Activated naive CD8-positive, alpha-beta T cell treated with anti-CD3 and anti-CD28 coated beads, Interleukin-2, amount 50 U/mL, for 24 hours (primary cell): ENCODE measurements at regions not wholly inside any gene's neighbourhood (a gene's known extent, or its start where the extent isn't known, plus 50 kb on each side); places are given as distances from the start of the nearest gene placed in this dataset.
"Not testable (repeated sequence)": the region's sequence is repeated elsewhere in the genome, so short reads cannot be mapped to it uniquely, and the experiment has no call there.

Source experiments
- ATAC-seq: fragments of 150-1000 bp; cut with Tn5 transposase; one replicate; pipeline ENCODE4 v1.10.0; 2021
- DNase-seq: peaks from one replicate; pipeline ENCODE4 v3.0.0; 2021
- H3K27ac Mint-ChIP-seq: one replicate; pipeline ENCODE4 v1.8.0; 2021; ENCODE audit warnings: mild to moderate bottlenecking, mixed read lengths
- H3K27me3 Mint-ChIP-seq: one replicate; pipeline ENCODE4 v1.8.0; 2021; ENCODE audit warnings: mixed read lengths
- H3K36me3 Mint-ChIP-seq: one replicate; pipeline ENCODE4 v1.8.0; 2021; ENCODE audit warnings: low read depth, mixed read lengths
- H3K4me1 Mint-ChIP-seq: one replicate; pipeline ENCODE4 v1.8.0; 2021; ENCODE audit warnings: mixed read lengths
- H3K4me3 Mint-ChIP-seq: one replicate; pipeline ENCODE4 v1.8.0; 2021; ENCODE audit warnings: mild to moderate bottlenecking, moderate library complexity, mixed read lengths
- H3K9me3 Mint-ChIP-seq: one replicate; pipeline ENCODE4 v1.8.0; 2021; ENCODE audit warnings: mixed read lengths

DNA sequence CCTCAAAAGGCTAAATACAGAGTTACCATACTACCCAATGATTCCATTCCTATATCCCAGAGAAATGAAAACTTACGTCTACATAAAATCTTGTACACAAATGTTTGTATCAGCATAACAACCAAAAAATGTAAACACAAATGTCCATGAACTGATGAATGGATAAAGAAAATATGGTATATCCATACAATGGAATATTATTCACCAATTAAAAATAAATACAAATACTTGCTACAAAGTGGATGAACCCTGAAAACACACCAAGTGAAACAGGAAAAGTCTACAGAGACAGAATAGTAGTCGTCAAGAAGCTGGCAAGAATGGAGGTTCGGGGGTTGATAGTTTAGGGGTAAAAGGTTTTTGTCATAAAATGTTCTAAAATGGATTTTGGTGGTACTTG, 54.0 kb upstream of the ANKRD28 start:
- Mint-ChIP-seq H3K27me3 (no peaks in the 10 kb centered on the region), H3K36me3 (peaks cover 25% of the 10 kb centered on the region), H3K27ac (no peak overlapping the region), H3K4me3 (no peak overlapping the region), H3K4me1 (peaks cover 12% of the 10 kb centered on the region), H3K9me3 (no peaks in the 10 kb centered on the region)
- DNase-seq (no peak), ATAC-seq (no peak)

GRCh38 chr3:15858547-15859506, 61.0 kb upstream of the ANKRD28 start:
- Mint-ChIP-seq H3K27me3 (peaks cover 2% of the 10 kb centered on the region), H3K9me3 (no peaks in the 10 kb centered on the region), H3K36me3 (peaks cover 14% of the 10 kb centered on the region), H3K4me1 (peaks cover 44% of the 10 kb centered on the region), H3K27ac (peak overlapping the region; percentile 86), H3K4me3 (peak overlapping the region; percentile 91)
- ATAC-seq (peak; percentile 47), DNase-seq (peak; percentile 59)

DNA sequence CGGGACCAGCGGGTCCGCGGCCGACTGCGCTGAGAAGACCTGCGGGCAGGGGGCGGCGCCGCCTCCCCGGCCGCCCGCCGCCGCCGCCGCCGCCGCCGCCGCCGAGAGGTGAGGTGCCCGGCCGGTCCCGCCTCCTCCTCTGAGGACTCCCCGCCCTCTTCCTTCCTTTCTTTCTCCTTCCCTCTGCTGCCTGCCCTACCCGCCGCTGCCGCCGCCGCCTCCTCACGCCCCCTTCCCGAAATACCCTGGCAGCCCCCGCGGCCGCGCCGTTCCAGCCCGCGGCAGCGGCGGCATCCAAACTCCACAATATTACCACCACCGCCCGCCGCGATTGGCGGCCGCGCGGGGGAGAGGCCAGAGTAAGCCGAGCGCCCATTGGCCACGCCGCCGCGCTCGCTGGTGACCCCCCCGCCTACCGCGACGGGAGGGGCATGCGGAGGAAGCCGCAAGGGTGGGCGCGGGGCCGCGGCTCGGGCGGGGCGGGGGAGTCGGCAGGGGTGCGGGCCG, 61.8 kb upstream of the ANKRD28 start:
- peaks cover 2% of the 10 kb centered on the region for H3K27me3 Mint-ChIP-seq
- H3K4me3 Mint-ChIP-seq: peak overlapping the region; percentile 91
- ATAC-seq (peak; percentile 88), DNase-seq (peak; percentile 82)
- peak overlapping the region; percentile 91 for H3K27ac Mint-ChIP-seq
- H3K4me1 Mint-ChIP-seq: peaks cover 42% of the 10 kb centered on the region
- no peaks in the 10 kb centered on the region for H3K9me3 Mint-ChIP-seq
- H3K36me3 Mint-ChIP-seq: peaks cover 10% of the 10 kb centered on the region

DNA sequence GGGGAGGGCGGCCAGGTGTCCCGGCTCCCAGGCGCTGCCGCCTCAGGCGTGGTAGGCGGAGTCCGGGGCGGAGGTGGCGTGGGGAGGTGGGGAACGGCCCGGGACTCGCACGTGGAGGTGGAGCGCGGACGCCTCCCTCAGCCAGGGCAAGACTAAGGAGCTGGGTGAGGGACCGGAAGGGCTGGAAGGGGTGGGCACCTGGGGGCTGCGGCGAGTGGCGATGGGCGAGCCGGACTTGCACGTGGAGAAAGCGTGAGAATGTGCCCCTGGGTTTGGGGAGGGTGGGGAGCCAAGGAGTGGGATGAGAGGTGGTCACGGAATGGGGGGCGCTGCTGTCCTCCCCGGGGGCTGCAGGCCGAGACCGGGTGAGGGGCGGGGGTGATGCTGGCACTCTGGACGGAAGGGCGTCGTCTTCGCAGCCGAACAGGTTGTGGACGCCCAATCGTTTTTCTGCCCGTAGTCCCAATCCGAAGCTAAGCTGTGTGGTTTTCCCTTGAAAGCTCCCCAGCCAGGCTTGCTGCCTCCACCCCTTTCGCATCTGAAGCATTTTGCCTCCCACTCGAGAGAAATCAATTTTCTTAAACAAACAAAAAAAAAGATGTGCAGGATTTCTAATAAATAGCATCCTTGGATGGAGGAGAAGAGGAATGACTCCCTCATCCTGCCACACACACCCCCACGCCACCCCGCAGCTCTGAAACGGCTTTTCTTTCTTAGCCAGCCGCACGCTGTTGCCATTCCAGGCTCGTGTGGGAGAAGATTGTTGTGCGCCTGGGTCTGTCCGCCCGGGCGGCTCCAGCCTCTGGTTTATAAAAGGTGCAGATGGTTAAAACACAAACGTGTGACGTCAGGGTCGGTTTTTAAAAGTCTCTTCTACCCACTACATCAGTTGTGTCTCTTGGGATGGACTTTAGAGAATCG, 62.5 kb upstream of the ANKRD28 start:
- peaks cover 12% of the 10 kb centered on the region for H3K36me3 Mint-ChIP-seq
- peak; percentile 61 for DNase-seq
- H3K4me3 Mint-ChIP-seq: peak overlapping the region; percentile 91
- peaks cover 2% of the 10 kb centered on the region for H3K27me3 Mint-ChIP-seq
- H3K4me1 Mint-ChIP-seq: peaks cover 40% of the 10 kb centered on the region
- peak overlapping the region; percentile 72 for H3K27ac Mint-ChIP-seq
- peaks cover 5% of the 10 kb centered on the region for H3K9me3 Mint-ChIP-seq
- ATAC-seq: peak; percentile 74

DNA sequence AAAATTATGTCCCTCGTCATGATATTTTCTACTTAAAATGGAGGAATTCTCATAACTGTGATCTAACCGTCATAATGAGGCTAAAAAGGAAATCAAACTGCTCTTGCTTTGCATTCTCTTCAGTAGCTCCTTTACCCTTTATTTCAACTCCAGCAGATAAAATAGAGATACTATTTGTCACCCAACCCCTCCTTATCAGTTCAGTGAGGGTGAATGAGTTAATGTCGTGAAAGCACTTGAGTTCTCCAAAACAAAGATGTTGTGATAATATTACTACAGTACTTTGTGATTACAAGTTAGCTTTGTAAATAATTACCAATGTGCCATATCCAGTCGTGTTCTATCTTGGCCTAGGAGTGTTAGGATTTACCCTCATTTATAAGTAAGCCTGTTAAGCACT, 63.4 kb upstream of the ANKRD28 start:
- Mint-ChIP-seq H3K4me1 (peaks cover 39% of the 10 kb centered on the region), H3K27me3 (peaks cover 2% of the 10 kb centered on the region), H3K27ac (peak overlapping the region; percentile 14), H3K4me3 (peak overlapping the region; percentile 91), H3K36me3 (peaks cover 12% of the 10 kb centered on the region), H3K9me3 (peaks cover 5% of the 10 kb centered on the region)
- DNase-seq: no peak
- no peak for ATAC-seq

- no peak overlapping the region for H3K4me3 Mint-ChIP-seq
- no peak for DNase-seq
- no peaks in the 10 kb centered on the region for H3K27me3 Mint-ChIP-seq
- ATAC-seq: no peak
- H3K4me1 Mint-ChIP-seq: no peaks in the 10 kb centered on the region
- H3K36me3 Mint-ChIP-seq: no peaks in the 10 kb centered on the region
- no peaks in the 10 kb centered on the region for H3K9me3 Mint-ChIP-seq
- H3K27ac Mint-ChIP-seq: no peak overlapping the region
Observed at GRCh38 chr3:15872807-15873206, 75.0 kb upstream of the ANKRD28 start.

- Mint-ChIP-seq H3K27me3 (no peaks in the 10 kb centered on the region), H3K27ac (no peak overlapping the region), H3K4me3 (no peak overlapping the region), H3K4me1 (no peaks in the 10 kb centered on the region), H3K36me3 (peaks cover 2% of the 10 kb centered on the region), H3K9me3 (no peaks in the 10 kb centered on the region)
- no peak for ATAC-seq
- DNase-seq: no peak
Observed at GRCh38 chr3:15873415-15873814, 75.6 kb upstream of the ANKRD28 start.

DNA sequence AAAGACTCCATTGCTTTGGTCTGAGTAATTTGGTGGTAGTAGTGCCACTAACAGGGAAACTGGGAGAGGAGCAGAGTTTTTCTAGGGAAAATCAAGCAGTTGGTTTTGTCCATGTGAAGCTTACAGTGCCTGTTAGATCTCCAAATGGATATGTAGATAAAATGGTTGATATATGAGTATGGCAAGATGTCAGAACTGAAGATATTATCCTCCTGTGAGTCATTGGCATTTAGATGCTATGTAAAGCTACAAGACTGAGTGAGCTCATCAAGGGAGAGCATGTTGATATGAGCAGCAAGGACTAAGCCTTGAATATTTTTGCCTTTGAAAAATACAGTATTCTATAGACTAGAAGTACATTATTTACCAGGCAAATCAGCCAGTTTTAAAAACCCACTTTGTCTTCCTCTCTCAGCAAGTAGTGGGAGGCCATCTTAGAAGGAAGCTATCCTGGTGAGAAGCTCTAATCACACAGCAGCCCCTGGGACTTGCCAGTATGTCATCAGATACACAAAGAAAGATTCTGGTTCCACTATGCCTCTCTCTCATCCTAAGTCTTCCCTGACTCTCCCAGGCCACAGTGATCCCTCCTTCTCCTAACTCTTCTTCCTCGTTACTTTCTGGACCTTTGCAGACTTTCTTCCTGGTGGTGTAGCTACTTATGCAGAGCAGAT, 77.4 kb upstream of the ANKRD28 start:
- Mint-ChIP-seq H3K9me3 (no peaks in the 10 kb centered on the region), H3K4me1 (no peaks in the 10 kb centered on the region), H3K27me3 (no peaks in the 10 kb centered on the region), H3K27ac (no peak overlapping the region), H3K4me3 (no peak overlapping the region), H3K36me3 (peaks cover 2% of the 10 kb centered on the region)
- ATAC-seq (peak; percentile 54), DNase-seq (no peak)

DNA sequence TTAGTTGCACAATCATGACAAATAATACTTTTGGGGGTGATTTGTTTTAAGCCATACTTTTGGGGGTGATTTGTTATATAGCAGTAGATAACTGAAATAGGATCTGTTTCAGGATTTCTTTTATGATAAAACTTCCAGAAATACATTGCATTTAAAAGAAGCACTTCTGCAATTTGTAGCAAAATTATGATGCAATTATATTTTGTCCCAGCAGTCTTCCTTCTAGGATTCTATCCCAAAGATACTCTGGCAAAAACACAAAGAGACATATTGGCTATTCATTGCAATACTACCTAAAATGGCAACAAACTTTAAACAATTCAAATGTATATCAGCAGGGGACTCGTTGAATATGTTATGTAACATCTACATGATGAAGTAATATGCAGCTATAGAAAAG, 78.9 kb upstream of the ANKRD28 start:
- H3K4me3 Mint-ChIP-seq: no peak overlapping the region
- no peaks in the 10 kb centered on the region for H3K9me3 Mint-ChIP-seq
- H3K27me3 Mint-ChIP-seq: no peaks in the 10 kb centered on the region
- peaks cover 2% of the 10 kb centered on the region for H3K36me3 Mint-ChIP-seq
- ATAC-seq: no peak
- H3K4me1 Mint-ChIP-seq: no peaks in the 10 kb centered on the region
- H3K27ac Mint-ChIP-seq: no peak overlapping the region
- DNase-seq: no peak

DNA sequence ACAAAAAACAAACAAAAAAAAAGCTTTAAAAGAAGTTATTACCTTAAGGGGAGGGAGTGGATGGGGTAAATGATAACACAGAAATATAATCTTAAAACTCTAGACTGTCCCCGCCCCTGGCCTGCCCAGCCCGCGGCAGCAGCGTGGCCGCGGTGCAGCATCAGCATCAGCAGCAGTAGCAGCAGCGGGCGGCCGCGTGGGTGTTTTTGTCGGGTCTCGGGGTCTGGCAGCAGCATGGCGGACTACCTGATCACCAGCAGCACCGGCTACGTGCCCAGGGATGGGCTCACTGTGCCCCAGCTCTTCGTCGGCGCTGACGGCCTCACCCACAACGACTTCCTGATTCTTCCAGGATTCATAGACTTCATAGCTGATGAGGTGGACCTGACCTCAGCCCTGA, 80.0 kb upstream of the ANKRD28 start:
- H3K27me3 Mint-ChIP-seq: no peaks in the 10 kb centered on the region
- H3K9me3 Mint-ChIP-seq: no peaks in the 10 kb centered on the region
- H3K36me3 Mint-ChIP-seq: peaks cover 2% of the 10 kb centered on the region
- no peak overlapping the region for H3K27ac Mint-ChIP-seq
- ATAC-seq: no peak
- no peak for DNase-seq
- H3K4me1 Mint-ChIP-seq: no peaks in the 10 kb centered on the region
- no peak overlapping the region for H3K4me3 Mint-ChIP-seq

GRCh38 chr3:15879787-15880186, 82.0 kb upstream of the ANKRD28 start:
- not testable (repeated sequence) for H3K27me3 Mint-ChIP-seq, ATAC-seq, H3K9me3 Mint-ChIP-seq, H3K4me1 Mint-ChIP-seq, DNase-seq, H3K36me3 Mint-ChIP-seq, H3K4me3 Mint-ChIP-seq, H3K27ac Mint-ChIP-seq

DNA sequence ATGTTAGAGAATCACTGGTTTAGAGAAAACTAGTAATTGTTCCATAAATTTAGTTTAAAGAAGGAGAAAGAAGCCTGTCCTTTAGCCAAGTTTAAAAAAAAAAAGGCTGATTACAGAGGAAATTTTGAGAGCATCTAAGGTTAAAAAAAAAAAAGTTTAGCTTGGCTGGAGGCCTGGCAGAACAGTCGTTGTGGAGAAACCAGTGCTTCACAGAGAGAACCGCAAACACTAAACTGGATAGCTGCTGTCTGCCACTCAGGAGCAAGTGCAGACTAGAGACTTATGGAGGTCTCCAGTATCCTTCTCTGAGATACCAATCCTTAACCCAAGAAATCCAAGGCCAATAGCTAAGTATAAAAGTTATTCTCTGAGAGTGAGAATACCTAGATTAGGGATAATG, 84.8 kb upstream of the ANKRD28 start:
- no peaks in the 10 kb centered on the region for H3K4me1 Mint-ChIP-seq
- no peak overlapping the region for H3K4me3 Mint-ChIP-seq
- no peak for DNase-seq
- H3K36me3 Mint-ChIP-seq: peaks cover 4% of the 10 kb centered on the region
- H3K9me3 Mint-ChIP-seq: peaks cover 15% of the 10 kb centered on the region
- no peak overlapping the region for H3K27ac Mint-ChIP-seq
- H3K27me3 Mint-ChIP-seq: no peaks in the 10 kb centered on the region
- no peak for ATAC-seq

GRCh38 chr3:15884132-15884531, 86.4 kb upstream of the ANKRD28 start:
- no peak for ATAC-seq
- H3K36me3 Mint-ChIP-seq: peaks cover 2% of the 10 kb centered on the region
- H3K27me3 Mint-ChIP-seq: no peaks in the 10 kb centered on the region
- no peak overlapping the region for H3K4me3 Mint-ChIP-seq
- H3K9me3 Mint-ChIP-seq: peaks cover 18% of the 10 kb centered on the region
- no peak overlapping the region for H3K27ac Mint-ChIP-seq
- DNase-seq: no peak
- H3K4me1 Mint-ChIP-seq: no peaks in the 10 kb centered on the region

DNA sequence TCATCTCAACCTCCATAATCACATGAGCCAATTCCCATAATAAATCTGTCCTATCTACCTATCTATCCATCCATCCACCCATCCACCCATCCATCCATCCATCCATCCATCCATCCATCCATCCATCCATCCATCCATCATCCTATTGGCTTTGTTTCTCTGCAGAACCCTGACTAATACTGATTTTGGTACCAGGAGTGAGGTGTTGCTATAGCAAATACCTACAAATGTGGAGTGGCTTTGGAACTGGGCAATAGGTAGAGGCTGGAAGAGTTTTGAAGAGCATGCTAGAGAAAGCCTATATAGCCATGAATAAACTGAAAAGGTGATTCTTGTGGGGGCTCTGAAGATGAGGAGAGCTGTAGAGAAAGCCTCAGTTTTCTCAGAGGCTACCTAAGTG, 88.7 kb upstream of the ANKRD28 start:
- no peak for ATAC-seq

More for the DNA sequence above, 88.7 kb upstream of the ANKRD28 start:
- Mint-ChIP-seq H3K4me1 (no peaks in the 10 kb centered on the region), H3K27me3 (no peaks in the 10 kb centered on the region), H3K27ac (no peak overlapping the region), H3K9me3 (peaks cover 18% of the 10 kb centered on the region), H3K36me3 (peaks cover 2% of the 10 kb centered on the region), H3K4me3 (no peak overlapping the region)
- DNase-seq: no peak
